GM18505 (cell line): ENCODE measurements at regions not wholly inside any gene's neighbourhood (a gene's known extent, or its start where the extent isn't known, plus 50 kb on each side); places are given as distances from the start of the nearest gene placed in this dataset.

Experiments
- ATAC-seq: cut with Tn5 transposase; IDR thresholded peaks from one replicate; pipeline ENCODE4 v1.9.1; 2021; ENCODE audit not compliant: unreplicated experiment
- POLR2A ChIP-seq: IDR thresholded peaks from 4 replicates; pipeline ENCODE4 v1.6.1; 2011; ENCODE audit warnings: borderline replicate concordance; ENCODE audit not compliant: insufficient read depth, insufficient read length; ENCODE audit errors: extremely low read depth

- TF ChIP-seq POLR2A: no peak
- no peak for ATAC-seq
These were observed 859.0 kb upstream of the LRRTM1 start for GRCh38 chr2:81163583-81163982.

- no peak for ATAC-seq
- no peak for TF ChIP-seq POLR2A
These were observed 854.0 kb upstream of the LRRTM1 start for GRCh38 chr2:81158505-81158904.

- TF ChIP-seq POLR2A: no peak
- ATAC-seq: no peak
These were observed 843.8 kb upstream of the LRRTM1 start for GRCh38 chr2:81148323-81148722.

- ATAC-seq: no peak
- TF ChIP-seq POLR2A: no peak
These were observed 831.7 kb upstream of the LRRTM1 start for GRCh38 chr2:81136296-81136695.

- no peak for TF ChIP-seq POLR2A
- ATAC-seq: no peak
These were observed 792.8 kb upstream of the LRRTM1 start for GRCh38 chr2:81097361-81097760.

GRCh38 chr2:81093031-81093430 lies 788.5 kb upstream of the LRRTM1 start:
- no peak for TF ChIP-seq POLR2A
- ATAC-seq: no peak

- TF ChIP-seq POLR2A: no peak
- no peak for ATAC-seq
These were observed 783.1 kb upstream of the LRRTM1 start for GRCh38 chr2:81087646-81088045.

GRCh38 chr2:81084101-81084500 lies 779.5 kb upstream of the LRRTM1 start:
- no peak for ATAC-seq
- TF ChIP-seq POLR2A: no peak

GRCh38 chr2:81078631-81079030 lies 774.1 kb upstream of the LRRTM1 start:
- no peak for ATAC-seq
- TF ChIP-seq POLR2A: no peak

- ATAC-seq: no peak
- TF ChIP-seq POLR2A: no peak
These were observed 773.5 kb upstream of the LRRTM1 start for GRCh38 chr2:81078102-81078501.

- no peak for TF ChIP-seq POLR2A
- no peak for ATAC-seq
These were observed 772.8 kb upstream of the LRRTM1 start for GRCh38 chr2:81077396-81077795.

- no peak for ATAC-seq
- no peak for TF ChIP-seq POLR2A
These were observed 768.9 kb upstream of the LRRTM1 start for GRCh38 chr2:81073412-81073811.

GRCh38 chr2:81068144-81068543 lies 763.6 kb upstream of the LRRTM1 start:
- no peak for ATAC-seq

GRCh38 chr2:81061016-81061415 lies 756.5 kb upstream of the LRRTM1 start:
- ATAC-seq: no peak
- TF ChIP-seq POLR2A: no peak

More at GRCh38 chr2:81068144-81068543, 763.6 kb upstream of the LRRTM1 start:
- TF ChIP-seq POLR2A: no peak

- TF ChIP-seq POLR2A: no peak
- ATAC-seq: no peak
These were observed 746.1 kb upstream of the LRRTM1 start for GRCh38 chr2:81050580-81051095.
